Stimulated activated naive CD8-positive, alpha-beta T cell treated with anti-CD3 and anti-CD28 coated beads, Interleukin-15, Interleukin-2, amounts not matched to agents 100 U/mL and 50 U/mL, for 24 hours (primary cell): ENCODE measurements at regions not wholly inside any gene's neighbourhood (a gene's known extent, or its start where the extent isn't known, plus 50 kb on each side); places are given as distances from the start of the nearest gene placed in this dataset.

Experiments
- ATAC-seq: fragments of 150-1000 bp; cut with Tn5 transposase; one replicate; pipeline ENCODE4 v1.10.0; 2021
- DNase-seq: peaks from one replicate; pipeline ENCODE4 v3.0.0; 2021

DNA sequence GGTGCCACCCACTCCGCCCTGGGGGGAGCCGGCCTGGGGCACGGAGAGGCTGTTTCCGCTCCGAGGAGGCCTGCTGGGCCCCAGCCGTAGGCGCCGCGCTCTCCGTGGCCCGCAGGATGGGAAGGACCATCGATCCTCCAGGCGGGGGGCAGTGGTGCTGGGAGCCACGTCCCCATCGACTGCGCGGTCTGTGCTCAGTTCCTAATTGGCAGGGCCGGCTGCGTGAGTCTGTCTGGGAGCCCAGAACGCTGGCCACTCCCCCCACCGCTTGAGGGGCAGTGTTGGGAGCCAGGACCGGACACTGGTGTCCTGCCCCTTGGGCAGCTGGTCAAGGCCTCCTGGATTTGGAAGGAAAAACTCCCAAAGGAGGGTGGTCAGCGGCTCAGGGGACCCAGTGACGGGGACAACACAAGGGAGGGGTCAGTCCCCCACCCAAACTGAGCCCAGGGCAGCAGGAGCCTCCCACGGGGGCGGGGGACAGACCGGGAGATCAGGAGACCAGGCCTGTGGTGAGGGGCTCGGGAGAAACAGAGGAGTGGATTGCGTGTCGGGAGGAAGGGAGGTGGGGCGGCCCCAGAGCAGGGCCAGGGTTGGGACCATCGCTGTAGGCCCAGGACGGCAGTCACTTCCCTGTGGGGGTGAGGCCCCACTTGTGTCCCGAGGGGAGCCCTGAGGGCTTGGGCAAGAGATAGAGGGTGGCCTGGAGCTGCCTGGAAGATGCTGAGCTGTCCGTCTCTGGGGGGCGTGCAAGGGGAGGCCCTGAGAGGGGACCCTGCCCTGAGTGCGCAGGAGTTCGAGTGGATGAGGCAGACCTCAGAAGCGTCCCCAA, 89.0 kb downstream of the UNCX start:
- DNase-seq = no peak
- ATAC-seq = no peak

DNA sequence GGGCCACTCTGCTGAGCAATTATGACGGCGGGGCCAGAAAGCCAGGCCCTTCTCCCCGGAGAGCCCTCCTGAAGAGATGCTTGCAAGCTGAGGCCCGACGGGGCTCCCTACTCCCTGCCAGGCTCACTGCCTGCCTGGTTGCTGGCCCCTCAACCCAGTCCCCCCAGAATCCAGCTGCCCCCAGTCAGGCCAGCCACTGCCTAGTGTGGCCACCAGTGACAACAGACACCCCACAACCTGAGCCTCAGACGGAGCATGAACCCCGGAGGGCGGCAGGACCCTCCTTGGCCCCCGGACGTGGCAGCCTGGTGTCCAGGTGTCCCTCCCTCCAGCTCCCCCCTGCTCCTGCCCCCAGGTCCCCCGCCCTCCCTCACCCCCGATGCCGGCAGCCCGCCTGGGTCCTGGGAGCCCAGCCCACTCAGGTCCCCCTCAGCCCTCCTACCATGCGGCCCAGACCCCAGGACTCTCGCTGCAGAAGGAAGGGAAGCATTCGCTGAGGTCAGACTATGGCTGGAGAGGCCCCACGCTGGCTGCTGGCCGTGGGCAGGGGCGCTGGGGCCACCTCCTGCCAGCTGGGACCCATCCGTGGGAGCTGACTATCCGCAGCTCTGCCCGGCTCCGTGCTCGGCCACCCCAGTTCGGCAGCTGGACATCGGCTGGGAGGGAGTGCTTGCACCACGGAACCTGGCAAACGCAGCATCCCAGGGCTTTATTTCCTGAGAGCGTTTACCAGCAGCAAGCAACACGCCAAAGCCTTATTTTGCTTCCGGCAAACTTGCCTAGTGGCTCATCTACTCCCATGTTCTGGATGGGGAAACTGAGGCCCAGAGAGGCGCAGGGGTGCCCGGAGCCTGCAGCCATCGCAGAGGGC, 89.8 kb downstream of the UNCX start:
- ATAC-seq (no peak), DNase-seq (no peak)

DNA sequence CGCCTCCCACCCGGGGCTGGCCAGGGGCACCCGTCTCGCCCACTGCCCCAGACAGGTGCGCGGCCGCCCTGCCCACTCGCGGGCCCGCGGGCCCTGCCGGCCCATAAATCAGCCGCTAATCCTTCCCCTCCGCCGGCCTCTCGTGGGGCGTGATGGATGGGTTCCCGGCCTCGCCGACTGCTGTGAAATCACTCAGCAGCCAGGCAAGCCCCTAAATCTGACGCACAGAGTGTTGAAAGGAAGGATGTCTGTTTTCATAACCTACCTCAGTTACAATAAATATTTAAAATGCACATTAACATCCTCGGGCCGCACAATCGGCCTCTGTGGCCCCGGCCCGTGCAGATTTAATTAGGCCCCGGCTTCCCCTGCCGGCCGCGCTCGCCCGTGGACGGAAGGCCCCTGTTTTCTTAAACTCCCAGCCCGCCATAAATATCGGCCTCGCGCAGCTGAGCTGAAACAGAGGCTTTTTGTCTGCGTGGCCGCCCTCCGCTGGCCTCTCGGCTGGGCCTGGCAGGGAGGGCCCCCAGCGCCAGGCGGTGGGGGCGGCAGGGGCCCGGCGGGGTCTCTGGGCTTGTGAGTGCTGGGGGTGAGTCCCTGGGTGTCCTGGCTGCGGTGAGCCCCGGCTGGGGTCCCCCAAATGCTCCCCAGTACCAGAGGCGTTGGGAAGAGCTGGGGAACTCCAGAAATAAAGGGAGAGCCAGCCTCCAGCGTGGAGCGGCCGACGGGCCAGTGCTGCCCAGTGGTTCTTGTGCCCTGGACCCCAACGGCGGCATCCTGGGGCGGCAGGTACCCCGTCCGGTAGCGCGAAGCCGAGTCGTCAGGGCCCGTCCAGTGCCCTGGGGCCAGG, 90.7 kb downstream of the UNCX start:
- ATAC-seq (no peak), DNase-seq (no peak)

DNA sequence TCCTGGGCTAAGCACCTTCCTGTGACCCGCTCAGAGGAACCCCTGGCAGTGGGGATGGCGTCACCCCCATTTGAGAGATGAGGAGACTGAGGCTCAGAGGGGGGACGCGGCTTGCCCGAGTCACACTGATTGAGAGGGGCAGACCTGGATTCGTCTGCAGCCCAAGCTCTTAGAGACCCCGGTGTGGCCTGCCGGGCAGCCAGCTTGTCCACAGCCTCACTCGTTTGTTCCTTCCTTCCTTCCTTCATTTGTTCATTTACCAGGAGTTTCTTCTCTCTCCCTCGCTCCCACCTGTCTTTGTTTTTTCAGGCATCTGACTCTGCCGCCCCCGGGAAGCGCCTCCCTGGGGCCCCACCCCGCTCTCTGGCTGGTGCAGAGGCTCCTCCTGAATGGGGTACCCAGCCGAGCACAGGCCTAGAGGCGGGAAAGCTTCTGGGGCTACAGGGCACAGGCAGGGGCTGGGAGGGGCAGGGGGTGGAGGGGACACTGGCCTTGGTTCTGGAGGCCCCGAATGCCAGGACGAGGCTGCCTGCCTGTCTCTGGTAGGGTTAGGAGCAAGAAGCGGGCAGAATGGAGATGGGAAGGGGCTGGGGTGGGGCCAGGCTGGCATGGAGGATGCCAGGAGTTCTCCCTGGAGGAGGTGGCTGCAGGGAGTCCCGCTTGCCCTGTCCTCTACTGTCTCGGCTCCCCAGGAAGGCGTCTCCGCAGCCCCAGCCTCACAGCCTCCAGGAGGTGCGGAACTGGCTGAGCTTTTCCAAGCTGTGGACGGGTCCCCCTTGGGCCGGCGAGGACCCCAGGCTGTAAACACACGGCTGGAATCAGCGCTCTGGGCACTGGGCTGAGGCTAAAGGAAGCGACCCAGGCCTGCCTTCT, 91.6 kb downstream of the UNCX start:
- DNase-seq (no peak), ATAC-seq (no peak)

DNA sequence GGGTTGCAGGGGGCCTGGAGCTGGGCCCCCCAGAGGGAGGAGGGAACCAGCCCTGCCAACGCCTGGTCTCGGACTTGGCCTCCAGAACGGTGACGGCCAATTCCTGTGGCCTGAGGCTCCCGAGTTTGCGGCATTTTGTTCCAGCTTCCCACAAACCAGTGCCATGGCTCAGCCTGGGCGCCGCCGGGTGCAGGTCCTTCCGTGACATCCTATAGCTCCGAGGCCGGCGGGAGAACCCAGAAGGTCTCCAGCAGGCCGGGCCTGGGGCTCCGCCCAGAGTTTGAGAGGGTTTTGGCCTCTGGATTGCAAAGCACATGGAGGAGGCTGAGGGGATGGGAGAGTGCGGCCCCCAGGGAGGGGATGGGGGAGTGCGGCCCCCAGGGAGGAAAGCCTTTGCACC, 92.6 kb downstream of the UNCX start:
- DNase-seq (no peak), ATAC-seq (no peak)

DNA sequence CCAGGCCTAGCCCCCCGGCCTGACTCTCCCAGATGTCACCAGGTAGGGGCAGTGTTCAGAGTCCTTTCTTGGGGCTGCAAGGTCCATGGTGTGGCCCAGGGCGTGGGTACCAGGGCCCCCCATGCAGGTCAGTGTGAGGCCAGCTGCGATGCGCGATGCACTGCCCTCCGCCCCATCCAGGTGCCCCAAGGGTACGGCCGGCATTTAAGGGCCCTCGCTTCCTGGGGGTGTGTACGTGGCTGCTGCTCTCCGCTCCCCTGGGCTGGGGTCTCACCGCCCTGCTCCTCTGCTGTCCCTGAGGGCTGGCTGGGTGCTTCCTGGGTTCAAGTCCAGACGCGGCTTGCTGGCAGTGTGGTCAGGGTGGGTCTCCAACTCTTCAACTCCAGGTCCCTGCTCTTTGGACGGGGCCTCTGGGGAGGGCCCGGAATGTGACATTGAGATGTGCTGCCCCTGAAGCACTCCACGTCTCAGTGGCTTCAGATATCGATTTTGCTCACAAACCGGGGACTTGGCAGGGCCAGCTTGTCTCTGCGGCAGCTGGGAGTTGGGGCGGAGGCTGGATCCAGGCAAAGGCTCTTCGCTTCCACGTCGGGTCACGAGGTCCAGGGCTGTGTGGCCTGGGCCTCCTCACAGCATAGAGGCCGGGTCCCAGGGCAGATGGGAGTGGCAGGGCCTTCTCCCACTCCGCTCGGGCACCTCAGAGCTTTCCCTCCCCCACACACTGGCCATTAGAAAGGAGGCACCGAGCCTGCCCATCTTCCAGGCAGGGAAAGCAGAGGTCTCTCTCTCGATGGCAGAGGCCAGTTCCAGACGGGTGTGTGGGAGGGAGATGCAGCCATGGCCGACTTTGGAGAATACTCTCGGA, 93.2 kb downstream of the UNCX start:
- ATAC-seq (no peak), DNase-seq (no peak)

DNA sequence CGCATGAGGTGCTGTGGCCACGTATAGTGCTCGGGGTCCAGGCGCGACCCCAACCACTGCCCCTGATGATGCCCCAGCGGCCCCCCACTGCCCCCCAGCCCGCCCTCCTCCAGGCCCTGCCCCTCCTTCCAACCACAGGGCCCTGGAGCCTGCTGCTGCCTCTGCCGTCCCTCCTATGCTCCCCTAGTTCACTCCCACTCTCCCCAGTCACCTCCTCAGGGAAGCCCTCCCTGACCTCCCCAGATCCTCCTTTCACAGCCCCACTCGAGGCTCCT, 93.8 kb downstream of the UNCX start:
- no peak for DNase-seq
- no peak for ATAC-seq

DNA sequence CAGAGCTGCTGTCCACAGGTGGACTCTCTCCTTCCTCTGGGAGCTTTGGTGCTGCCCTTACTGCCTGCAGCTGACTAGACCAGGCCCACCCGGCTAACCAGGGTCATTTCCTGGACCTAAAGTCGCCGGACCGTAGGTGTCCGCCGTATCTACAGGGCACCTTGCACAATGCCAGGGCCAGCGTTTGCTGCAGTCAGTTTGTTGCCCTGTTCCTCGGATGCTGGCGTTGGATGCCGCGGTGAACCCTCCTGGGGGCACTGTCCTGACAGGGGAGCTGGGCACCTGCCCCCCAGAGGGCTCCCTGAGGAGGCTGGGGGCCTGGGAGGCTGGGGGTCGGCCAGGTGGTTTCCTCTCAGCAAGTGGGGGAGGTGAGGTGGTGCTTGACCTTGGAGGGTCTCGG, 96.6 kb downstream of the UNCX start:
- ATAC-seq (no peak), DNase-seq (no peak)

DNA sequence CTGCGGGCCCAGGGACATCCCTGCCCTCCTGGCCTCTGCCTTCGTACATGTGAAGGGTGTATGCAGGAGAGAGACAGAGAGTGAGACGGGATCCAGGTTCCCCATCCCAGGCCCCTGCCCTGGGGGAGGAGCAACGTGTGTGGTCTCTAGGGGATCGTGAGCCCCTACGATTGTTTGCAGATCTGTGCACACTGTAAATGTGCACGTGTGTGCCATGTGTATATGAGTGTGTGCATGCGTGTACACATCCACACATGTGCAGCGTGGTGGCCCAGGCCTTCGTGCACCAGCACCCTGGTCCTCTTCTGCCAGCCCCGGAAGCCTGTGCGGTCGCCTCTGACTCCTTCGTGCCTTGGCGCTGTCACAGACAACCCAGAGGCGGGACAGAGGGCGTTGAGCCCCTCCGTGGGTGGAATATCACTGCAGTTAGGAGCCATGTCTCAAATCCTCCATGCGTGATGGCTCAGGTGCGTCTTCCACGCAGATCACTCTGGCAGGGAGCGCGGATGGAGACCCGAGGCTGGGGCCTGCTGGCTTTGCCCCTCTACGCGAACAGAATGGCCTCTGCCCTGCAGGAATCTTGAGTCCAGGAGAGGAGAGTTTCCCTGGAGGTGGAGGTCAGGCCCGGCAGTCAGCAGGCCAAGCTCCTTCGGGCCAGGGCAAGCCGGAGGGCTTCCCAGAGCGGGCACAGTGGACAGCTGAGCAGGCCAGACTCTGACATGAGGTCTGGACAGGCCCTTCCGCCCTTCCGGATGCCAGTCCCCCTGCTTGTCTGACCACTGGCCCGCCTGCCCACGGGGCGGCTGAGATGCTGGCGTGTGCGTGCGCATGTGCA, 97.5 kb downstream of the UNCX start:
- no peak for DNase-seq
- ATAC-seq = no peak

DNA sequence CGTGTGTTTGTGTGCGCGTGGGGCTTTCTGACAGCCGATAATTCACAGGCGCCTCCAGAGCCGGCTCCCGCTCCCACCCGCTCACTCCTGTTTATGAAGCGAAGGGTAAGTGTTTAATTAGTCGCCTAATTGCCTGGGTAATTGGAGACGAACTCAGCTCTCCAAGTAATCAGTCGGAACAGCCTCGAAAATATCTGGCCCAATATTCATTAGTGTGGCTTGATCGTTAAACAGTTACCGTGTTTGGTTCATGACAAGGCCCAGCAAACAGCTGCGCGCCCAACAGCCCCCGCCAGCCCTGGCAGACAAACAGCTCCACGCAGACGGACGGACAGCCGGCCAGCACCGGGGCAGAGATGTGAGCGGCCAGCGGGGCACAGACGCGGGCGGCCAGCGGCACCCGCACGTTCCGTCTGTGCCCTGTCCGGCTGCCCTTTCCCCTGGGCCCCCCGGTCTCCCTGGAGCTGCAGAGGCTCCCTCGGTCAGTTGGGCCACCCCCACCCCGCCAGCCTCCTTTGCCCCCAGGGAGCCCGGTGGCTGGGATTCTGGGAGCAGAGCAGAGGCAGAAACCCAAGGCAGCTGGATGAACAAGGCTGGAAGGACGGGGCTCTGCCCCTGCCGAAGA, 98.2 kb downstream of the UNCX start:
- DNase-seq (no peak), ATAC-seq (no peak)

DNA sequence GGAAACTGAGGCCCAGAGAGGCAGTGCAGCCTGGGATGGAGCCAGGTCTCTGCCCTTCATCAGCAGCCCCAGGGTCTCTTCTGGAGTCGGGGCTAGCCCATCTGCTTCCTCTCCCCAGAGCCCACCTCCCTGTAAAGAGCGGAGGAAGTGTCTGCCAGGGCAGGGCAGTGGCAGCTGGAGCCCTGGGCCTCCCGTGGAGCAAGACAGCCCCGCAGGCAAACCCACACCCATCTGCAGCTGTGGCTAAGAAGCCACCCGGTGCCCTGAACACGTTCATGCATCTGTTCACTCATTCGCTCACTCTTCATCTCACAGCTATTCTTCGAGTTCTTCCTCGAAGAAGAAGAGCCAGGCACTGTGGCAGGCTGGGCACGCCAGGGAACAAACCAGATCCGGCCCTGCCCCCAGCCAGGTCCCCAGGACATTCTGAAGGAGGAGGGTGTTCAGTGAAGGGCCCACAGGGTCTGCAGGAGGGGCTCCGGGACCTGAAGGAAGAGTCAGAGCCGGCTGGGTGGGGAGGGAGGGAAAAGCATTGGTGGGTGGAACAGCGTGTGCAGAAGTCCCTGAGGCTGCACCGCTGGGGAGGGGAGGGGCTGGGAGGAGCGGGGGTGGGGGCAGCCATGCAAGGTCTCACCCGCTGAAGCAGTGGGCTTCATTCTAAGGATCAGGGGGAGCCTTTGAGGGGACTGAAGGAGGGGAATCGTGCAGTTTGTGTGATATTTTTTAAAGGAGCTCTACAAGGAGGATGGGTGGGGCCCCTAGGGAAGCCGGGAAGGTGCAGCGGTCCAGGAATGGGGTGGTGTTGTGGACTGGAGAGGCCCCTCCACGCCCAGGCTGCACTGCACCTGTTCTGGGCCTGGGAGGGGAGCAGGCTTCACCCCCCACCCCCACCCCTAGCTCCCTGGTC, 99.1 kb downstream of the UNCX start:
- no peak for ATAC-seq
- no peak for DNase-seq

DNA sequence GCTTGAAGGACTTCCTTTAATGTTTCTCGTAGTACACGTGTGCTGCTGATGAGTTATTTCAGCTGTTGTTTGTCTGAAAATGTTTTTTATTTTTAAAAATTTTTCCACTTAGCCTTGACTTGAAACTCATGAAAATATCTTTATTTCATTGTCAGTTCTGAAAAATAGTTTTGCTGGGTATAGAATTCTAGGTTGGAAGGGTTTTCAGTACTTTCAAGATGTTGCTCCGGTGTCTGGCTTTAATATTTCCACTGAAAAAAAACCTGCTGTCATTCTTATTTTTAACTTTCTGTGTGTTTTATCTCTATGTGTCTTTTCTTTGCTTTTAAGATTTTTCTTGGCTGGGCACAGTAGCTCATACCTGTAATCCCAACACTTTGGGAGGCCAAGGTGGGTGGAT, 103.8 kb downstream of the UNCX start:
- ATAC-seq (no peak), DNase-seq (no peak)

DNA sequence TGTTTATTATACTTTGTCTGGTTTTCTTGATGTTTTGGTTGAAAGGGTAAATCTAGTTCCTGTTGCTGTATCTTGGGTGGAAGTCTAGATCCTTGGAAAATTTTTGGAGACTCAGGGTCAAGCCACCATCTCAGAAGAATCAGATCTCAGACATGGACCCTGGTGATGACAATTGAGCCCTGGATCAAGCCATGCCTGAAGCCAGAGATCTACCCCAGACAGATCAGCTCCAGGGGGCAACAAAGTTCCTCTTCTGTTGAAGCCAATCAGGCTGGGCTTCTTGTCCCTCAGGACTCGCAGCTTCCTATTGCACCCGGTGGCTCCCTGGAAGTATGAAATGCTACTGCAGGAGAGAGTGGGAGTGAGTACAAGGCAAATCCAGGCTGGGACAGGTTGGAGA, 106.9 kb downstream of the UNCX start:
- no peak for DNase-seq
- ATAC-seq = no peak

DNA sequence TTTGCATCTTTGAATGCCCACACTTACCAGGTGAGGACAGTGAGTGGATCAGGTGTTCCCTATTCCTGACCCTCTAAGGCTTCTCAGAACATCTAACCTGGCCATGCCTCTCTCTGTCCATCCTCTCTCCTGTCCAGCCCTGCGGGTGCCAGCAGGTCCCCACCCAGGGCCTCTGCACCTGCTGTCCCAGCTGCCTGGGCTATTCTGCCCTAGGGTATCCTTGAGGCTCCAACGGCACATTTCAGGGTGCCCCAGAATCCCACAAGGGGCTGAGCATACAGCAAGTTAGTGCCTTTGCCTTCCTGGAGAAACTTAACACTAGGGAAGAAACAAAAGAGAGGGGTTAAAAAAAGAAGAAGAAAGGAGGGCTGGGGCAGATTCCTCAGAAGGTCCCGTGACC, 107.4 kb downstream of the UNCX start:
- DNase-seq (no peak), ATAC-seq (no peak)

DNA sequence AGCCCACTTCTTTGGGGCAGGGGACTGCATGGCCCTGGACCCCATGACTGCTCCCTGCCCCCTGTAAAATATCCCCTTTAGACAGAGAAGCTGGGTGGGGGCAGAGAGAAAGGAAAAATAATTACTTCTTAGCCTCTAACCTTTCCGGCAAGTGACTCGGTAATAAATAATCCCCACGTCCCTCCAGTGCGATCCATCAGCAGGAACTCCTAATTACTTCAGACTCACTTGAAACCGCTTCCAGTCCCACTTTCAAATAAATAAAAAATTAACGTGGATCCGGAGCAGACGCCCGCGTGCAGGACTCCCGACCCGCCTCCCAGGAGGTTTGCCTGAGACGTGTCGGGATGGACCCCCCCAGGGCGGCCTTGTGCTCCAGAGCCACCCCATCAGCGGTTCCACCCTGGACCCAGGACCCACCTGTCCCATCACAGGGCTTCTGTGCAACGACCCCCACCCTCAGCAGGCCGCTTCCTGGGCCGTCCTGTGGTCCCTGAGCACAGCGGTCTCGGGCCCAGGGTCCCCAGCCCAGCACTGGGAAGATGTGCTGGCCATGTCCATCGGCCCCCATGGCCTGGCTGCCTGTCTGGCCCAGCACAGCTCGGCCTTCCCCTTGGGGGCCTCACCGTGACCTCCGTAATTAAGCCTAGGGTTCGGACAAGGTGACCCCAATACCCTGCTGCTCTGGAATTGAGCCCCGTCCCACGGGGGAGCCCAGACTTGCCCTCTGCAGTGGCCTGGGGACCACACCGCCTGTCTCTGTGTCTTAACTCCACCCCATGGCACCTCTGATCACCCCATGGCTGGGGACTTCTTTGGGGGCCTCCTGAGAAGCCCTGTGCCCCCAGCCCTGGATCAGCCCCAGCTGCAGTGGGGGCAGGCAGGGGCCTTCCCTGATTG, 108.0 kb downstream of the UNCX start:
- ATAC-seq = no peak
- no peak for DNase-seq

DNA sequence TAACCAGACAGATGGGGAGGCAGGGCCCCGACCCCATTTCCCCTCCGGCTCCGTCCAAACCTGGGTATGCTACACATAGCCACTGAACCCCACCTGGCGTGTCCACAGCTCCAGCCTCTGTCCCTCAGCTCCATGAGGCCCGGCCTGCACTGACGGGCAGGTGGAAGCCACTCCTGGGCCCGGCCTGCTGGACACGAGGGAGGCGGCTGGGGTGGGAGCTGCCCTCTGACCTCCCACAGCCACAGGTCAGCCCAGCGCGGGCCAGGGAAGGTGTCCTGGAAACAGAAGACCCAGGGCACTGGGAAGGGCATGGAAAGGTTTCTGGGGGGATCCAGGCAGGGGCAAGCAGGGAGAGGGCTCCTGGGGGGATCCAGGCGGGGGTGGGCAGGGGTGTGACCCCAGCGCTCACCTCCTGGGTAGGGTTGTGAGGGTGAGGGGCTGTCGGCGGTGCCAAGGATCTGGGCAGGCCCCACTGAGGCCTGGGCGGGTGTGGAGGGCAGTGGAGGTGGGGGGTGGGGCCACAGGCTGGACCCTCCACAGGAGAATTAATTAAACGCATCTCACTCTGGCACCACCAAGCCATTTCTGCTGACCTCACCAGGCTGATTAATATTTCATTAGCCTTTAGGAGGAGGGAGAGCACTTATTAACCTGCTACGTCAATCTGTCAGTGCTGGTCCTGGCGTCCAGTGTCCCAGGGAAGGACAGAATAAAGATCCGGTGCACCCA, 108.9 kb downstream of the UNCX start:
- DNase-seq = no peak
- no peak for ATAC-seq
